SK-N-SH (cell line): ENCODE measurements at regions not wholly inside any gene's neighbourhood (a gene's known extent, or its start where the extent isn't known, plus 50 kb on each side); places are given as distances from the start of the nearest gene placed in this dataset.

Experiments
- TEAD4 ChIP-seq: IDR thresholded peaks from 2 replicates; pipeline ENCODE4 v1.4.0; 2012; ENCODE audit warnings: mild to moderate bottlenecking, borderline replicate concordance; ENCODE audit not compliant: insufficient read depth
- YY1 ChIP-seq: IDR thresholded peaks from 2 replicates; pipeline ENCODE4 v1.4.0; 2012; ENCODE audit warnings: low read depth, mild to moderate bottlenecking

DNA sequence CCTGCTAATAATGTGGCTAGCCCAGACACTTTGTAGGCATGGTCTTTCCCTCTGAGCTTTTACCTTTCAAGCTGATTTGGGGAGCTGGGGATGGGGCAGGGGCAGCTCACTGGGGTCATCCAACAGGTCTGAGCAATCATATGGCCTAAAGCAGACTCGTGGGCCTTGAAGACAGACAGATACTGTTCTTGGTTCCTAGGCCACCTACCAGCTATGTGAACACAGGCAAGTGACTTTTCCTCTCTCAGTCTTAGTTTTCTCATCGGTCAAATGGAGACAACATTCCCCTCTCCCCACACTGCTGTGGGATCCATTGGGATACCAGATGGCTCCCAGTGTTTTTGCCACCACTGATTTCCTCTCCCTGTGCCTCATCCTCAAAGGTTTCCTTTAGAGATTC lies 181.8 kb downstream of the RRAGC start:
- TF ChIP-seq YY1 (no peak), TEAD4 (no peak)
